Peyer's patch (tissue), 4 donors: ENCODE measurements at regions not wholly inside any gene's neighbourhood (a gene's known extent, or its start where the extent isn't known, plus 50 kb on each side); places are given as distances from the start of the nearest gene placed in this dataset.

Experiments used
- CTCF ChIP-seq, 6 experiments: fragments of 450-650 bp in 4 of 6; fragments of 200-600 bp in 2 of 6; sonication (generic) in 1 of 6; IDR thresholded peaks; one replicate each; pipeline ENCODE4 v1.5.1; 2017 to 2019; ENCODE audit warnings: antibody characterized with exemption in 6 of 6, mild to moderate bottlenecking in 3 of 6, moderate library complexity in 1 of 6
- POLR2A ChIP-seq, 2 donors: fragments of 450-650 bp; IDR thresholded peaks; one replicate each; pipeline ENCODE4 v1.5.1; 2017; ENCODE audit warnings: antibody characterized with exemption in 2 of 2, mild to moderate bottlenecking in 2 of 2, moderate library complexity in 2 of 2

GRCh38 chr5:15183520-15183919, 311.9 kb upstream of the ANKH start:
- TF ChIP-seq POLR2A (IDR thresholded peaks at IDR 0.05), result no peak
- TF ChIP-seq CTCF (IDR thresholded peaks at IDR 0.05), result no peak
